ENCODE measurements at regions not wholly inside any gene's neighbourhood (a gene's known extent, or its start where the extent isn't known, plus 50 kb on each side); places are given as distances from the start of the nearest gene placed in this dataset.

GRCh38 chr2:22279541-22279940 lies 1105.4 kb upstream of the KLHL29 start:
- TF ChIP-seq CTCF (IDR thresholded peaks at IDR 0.05) (no peak), POLR2A (IDR thresholded peaks at IDR 0.05) (no peak)

Measured in testis (tissue), 2 donors.